Sigmoid colon (tissue), 6 donors: ENCODE measurements at regions not wholly inside any gene's neighbourhood (a gene's known extent, or its start where the extent isn't known, plus 50 kb on each side); places are given as distances from the start of the nearest gene placed in this dataset.

Experiments
- DNase-seq: peaks from one replicate; pipeline ENCODE4 v3.0.0-alpha.2; 2019
- H3K27ac ChIP-seq, 4 donors: fragments of 200-600 bp; sonication (generic); one replicate each; pipeline ENCODE4 v1.5.1; 2016 to 2019; ENCODE audit warnings: mild to moderate bottlenecking in 1 of 4
- H3K27me3 ChIP-seq, 3 donors: fragments of 200-600 bp; sonication (generic); one replicate each; pipeline ENCODE4 v1.5.1; 2019; ENCODE audit warnings: mild to moderate bottlenecking in 1 of 3
- H3K36me3 ChIP-seq, 4 donors: fragments of 200-600 bp; sonication (generic); one replicate each; pipeline ENCODE4 v1.5.1; 2016 to 2019
- H3K4me1 ChIP-seq, 4 donors: fragments of 200-600 bp; sonication (generic); one replicate each; pipeline ENCODE4 v1.5.1; 2017 to 2019
- H3K4me3 ChIP-seq, 4 donors: fragments of 200-600 bp; sonication (generic); one replicate each; pipeline ENCODE4 v1.5.1; 2017 to 2019; ENCODE audit warnings: mild to moderate bottlenecking in 2 of 4, moderate library complexity in 1 of 4
- H3K9me3 ChIP-seq, 4 donors: fragments of 200-600 bp in 3 of 4; sonication (generic) in 3 of 4; one replicate each; pipeline versions ENCODE4 v1.5.1 to v1.6.1; 2013 to 2019
- CTCF ChIP-seq, 4 experiments: fragments of 450-650 bp in 3 of 4; fragments of 200-600 bp in 1 of 4; IDR thresholded peaks; one replicate each; pipeline ENCODE4 v1.5.1; 2016 to 2019; ENCODE audit warnings: antibody characterized with exemption in 4 of 4, mild to moderate bottlenecking in 3 of 4, moderate library complexity in 2 of 4
- EP300 ChIP-seq, 4 donors: sonication (generic); formaldehyde crosslinking; IDR thresholded peaks; one replicate each; pipeline ENCODE4 v1.6.1; 2017; ENCODE audit warnings: antibody characterized with exemption in 4 of 4
- POLR2A ChIP-seq, 2 donors: fragments of 450-650 bp; IDR thresholded peaks; one replicate each; pipeline ENCODE4 v1.6.1; 2016; ENCODE audit warnings: antibody characterized with exemption in 2 of 2, mild to moderate bottlenecking in 2 of 2, moderate library complexity in 2 of 2
- POLR2AphosphoS5 ChIP-seq, 4 donors: sonication (generic); formaldehyde crosslinking; IDR thresholded peaks; one replicate each; pipeline ENCODE4 v1.6.1; 2017; ENCODE audit warnings: antibody characterized with exemption in 4 of 4
- WGBS, 2 donors: extraction: QIAGEN DNeasy Blood & Tissue Kit; methylation state at CpG; one replicate each; pipeline ENCODE4 v1.1.7; 2013; 5-methylcytosine and 5-hydroxymethylcytosine counted together
- intact Hi-C: fragments of 100-400 bp; cut with DNase I; formaldehyde crosslinking; loops from one replicate; pipeline ENCODE4 v1.15.1; 2023
- donor health status: healthy with polysubstance abuse.
- donor health status: healthy.

- no peaks in the 10 kb centered on the region for H3K36me3 ChIP-seq
- 83 to 89% methylated on average over 2 of the region's 2 CpGs for WGBS, 2 donors
- H3K4me3 ChIP-seq, result no peak overlapping the region
- H3K27ac ChIP-seq, result no peak overlapping the region
- no peaks in the 10 kb centered on the region for H3K9me3 ChIP-seq
- H3K4me1 ChIP-seq, result no peaks in the 10 kb centered on the region
- intact Hi-C loops, result no loop called here
- TF ChIP-seq POLR2AphosphoS5 (IDR thresholded peaks at IDR 0.05) (no peak), POLR2A (IDR thresholded peaks at IDR 0.05) (no peak), EP300 (IDR thresholded peaks at IDR 0.05) (no peak), CTCF (IDR thresholded peaks at IDR 0.05) (no peak)
- H3K27me3 ChIP-seq, result no peaks in the 10 kb centered on the region
- no peak for DNase-seq
Measured at GRCh38 chr11:23577296-23577695, 717.0 kb upstream of the CCDC179 start.

- WGBS, 2 donors, result 63 to 73% methylated on average over 2 of the region's 2 CpGs
- Histone ChIP-seq H3K27ac (peak overlapping the region in 3 of 4 donors; percentile 49 to 74 (median 67)), H3K4me3 (no peak overlapping the region), H3K36me3 (no peaks in the 10 kb centered on the region), H3K4me1 (peaks cover 0 to 31% (median 21%) of the 10 kb centered on the region in 4 donors), H3K9me3 (no peaks in the 10 kb centered on the region), H3K27me3 (no peaks in the 10 kb centered on the region)
- TF ChIP-seq POLR2A (IDR thresholded peaks at IDR 0.05) (no peak), POLR2AphosphoS5 (IDR thresholded peaks at IDR 0.05) (no peak), EP300 (IDR thresholded peaks at IDR 0.05) (no peak), CTCF (IDR thresholded peaks at IDR 0.05) (no peak)
- no peak for DNase-seq
- intact Hi-C loops, result no loop called here
Measured at GRCh38 chr11:23585416-23586104, 725.3 kb upstream of the CCDC179 start.

DNA sequence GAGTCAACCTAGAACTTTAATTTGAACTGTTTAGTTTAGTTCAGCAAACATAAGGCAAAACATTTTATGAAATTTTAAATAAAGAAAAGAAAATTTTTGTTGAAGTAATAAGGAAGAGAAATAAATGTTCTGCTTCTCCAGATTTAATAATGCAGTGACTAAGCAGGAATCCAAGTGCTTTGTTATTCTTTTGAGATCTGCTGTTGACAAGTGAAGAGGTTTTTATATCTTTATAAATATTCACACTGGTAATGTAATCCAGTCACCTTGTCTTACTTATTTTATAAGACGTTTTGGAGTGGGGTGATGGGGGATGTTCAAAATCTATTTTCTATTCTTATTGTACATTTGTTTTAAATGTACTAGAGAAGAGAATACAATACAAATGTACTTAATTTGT lies 725.9 kb upstream of the CCDC179 start:
- intact Hi-C loops, result no loop called here
- Histone ChIP-seq H3K4me3 (no peak overlapping the region), H3K27me3 (no peaks in the 10 kb centered on the region), H3K4me1 (peaks cover 0 to 31% (median 21%) of the 10 kb centered on the region in 4 donors), H3K27ac (peak overlapping the region in 3 of 4 donors; percentile 49 to 74 (median 67)), H3K9me3 (no peaks in the 10 kb centered on the region), H3K36me3 (no peaks in the 10 kb centered on the region)
- TF ChIP-seq POLR2A (IDR thresholded peaks at IDR 0.05) (no peak), POLR2AphosphoS5 (IDR thresholded peaks at IDR 0.05) (peak in 3 of 4 donors; percentile 19 to 70 (median 42)), EP300 (IDR thresholded peaks at IDR 0.05) (peak in 1 of 4 donors; percentile 18)
- DNase-seq, result no peak
- 37 to 40% methylated on average over 1 of the region's 1 CpG for WGBS, 2 donors

DNA sequence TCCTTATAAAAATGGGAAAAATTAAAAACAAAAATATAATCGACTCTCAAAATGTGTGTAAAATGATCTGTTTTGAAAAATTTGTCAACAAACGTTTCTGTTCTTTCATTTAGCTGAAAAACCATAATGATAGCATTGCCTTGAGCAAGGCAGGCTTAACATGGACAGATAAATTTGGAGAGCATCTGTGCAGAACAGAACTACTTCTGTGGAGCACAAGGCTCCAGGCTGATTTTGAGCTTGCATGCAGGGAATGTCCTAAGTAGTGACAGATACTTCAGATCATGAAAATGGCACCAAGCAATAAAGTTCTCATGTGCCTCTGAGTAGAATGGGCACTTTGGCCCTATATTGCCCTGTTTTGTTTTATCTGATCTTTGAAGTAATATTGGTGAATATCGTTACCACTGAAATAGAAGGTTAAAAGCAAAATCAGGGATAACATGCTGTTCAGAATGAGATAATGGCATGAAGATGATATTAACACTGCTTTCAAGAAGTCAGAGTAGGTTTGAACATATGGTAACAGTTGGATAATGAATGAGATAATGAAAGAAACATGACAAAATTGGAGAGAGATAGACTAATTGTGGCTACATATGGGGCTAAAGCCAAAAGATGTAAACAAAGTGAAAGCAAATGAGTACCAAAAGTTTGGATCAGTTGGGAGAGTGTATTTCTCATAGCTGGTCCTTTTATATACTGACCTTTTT lies 730.5 kb upstream of the CCDC179 start:
- Histone ChIP-seq H3K9me3 (no peaks in the 10 kb centered on the region), H3K4me3 (no peak overlapping the region), H3K27me3 (no peaks in the 10 kb centered on the region), H3K4me1 (peaks cover 0 to 31% (median 18%) of the 10 kb centered on the region in 4 donors), H3K27ac (no peak overlapping the region), H3K36me3 (no peaks in the 10 kb centered on the region)
- TF ChIP-seq CTCF (IDR thresholded peaks at IDR 0.05) (no peak), EP300 (IDR thresholded peaks at IDR 0.05) (no peak)
- intact Hi-C loops, result no loop called here
- WGBS, 2 donors, result 71 to 89% methylated on average over 3 of the region's 3 CpGs
- no peak for DNase-seq

DNA sequence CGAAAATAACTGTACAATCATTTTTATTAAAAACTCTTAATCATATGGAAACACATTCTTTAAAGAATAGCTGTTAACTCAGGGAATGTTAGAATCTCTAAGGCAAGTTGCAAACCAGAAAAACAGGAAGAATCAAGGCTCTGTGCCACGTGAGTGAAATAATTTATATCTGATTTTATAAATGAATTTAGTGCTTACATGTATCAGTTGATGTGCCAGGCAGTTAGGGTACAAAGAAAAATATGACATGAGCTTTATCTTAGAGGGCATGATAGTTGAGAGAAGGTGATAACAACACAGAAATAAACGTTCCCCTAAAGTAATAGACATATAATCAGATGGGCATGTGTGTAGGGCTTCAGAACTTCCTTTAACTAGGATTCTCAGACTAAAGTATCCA lies 734.5 kb upstream of the CCDC179 start:
- Histone ChIP-seq H3K27me3 (no peaks in the 10 kb centered on the region), H3K4me1 (peaks cover 0 to 12% (median 4%) of the 10 kb centered on the region in 4 donors), H3K36me3 (no peaks in the 10 kb centered on the region), H3K9me3 (no peaks in the 10 kb centered on the region), H3K27ac (no peak overlapping the region), H3K4me3 (no peak overlapping the region)
- DNase-seq, result no peak
- no peak for TF ChIP-seq CTCF (IDR thresholded peaks at IDR 0.05)
- no peak for TF ChIP-seq POLR2AphosphoS5 (IDR thresholded peaks at IDR 0.05)
- TF ChIP-seq POLR2A (IDR thresholded peaks at IDR 0.05), result no peak
- TF ChIP-seq EP300 (IDR thresholded peaks at IDR 0.05), result no peak
- 40 to 47% methylated on average over 3 of the region's 3 CpGs for WGBS, 2 donors
- intact Hi-C loops, result no loop called here
